Natural killer cell (primary cell): ENCODE measurements at regions not wholly inside any gene's neighbourhood (a gene's known extent, or its start where the extent isn't known, plus 50 kb on each side); places are given as distances from the start of the nearest gene placed in this dataset.

Experiments used
- ATAC-seq, 3 donors: fragments of 150-1000 bp in 2 of 3; fragments of 200-7000 bp in 1 of 3; cut with Tn5 transposase; 1 replicate in 1 of 3; 2 replicates in 2 of 3; pipeline ENCODE4 v1.10.0; 2021; ENCODE audit warnings: mild to moderate bottlenecking in 2 of 3, moderate library complexity in 2 of 3
- DNase-seq, 2 donors: peaks; one replicate each; pipeline versions ENCODE4 v3.0.0 to v3.0.0-alpha.2; 2013 to 2021; ENCODE audit warnings: mixed read lengths in 1 of 2
- H3K27ac ChIP-seq: one replicate; pipeline ENCODE4 v1.5.1; 2013; ENCODE audit warnings: mild to moderate bottlenecking, low read length
- H3K27me3 ChIP-seq: one replicate; pipeline ENCODE4 v1.6.1; 2013; ENCODE audit warnings: low read length; ENCODE audit not compliant: control insufficient read depth, insufficient read depth
- H3K36me3 ChIP-seq: one replicate; pipeline ENCODE4 v1.6.1; 2013; ENCODE audit warnings: low read length; ENCODE audit not compliant: control insufficient read depth, insufficient read depth
- H3K4me1 ChIP-seq: one replicate; pipeline ENCODE4 v1.6.1; 2013; ENCODE audit warnings: low read length; ENCODE audit not compliant: control insufficient read depth, insufficient read depth
- H3K4me3 ChIP-seq: one replicate; pipeline ENCODE4 v1.5.1; 2013; ENCODE audit warnings: low read length
- H3K9me3 ChIP-seq: one replicate; pipeline ENCODE4 v1.6.1; 2013; ENCODE audit warnings: low read length; ENCODE audit not compliant: control insufficient read depth, insufficient read depth
- H3K27ac Mint-ChIP-seq, 2 donors: one replicate each; pipeline ENCODE4 v1.8.0; 2022; ENCODE audit warnings: mild to moderate bottlenecking in 2 of 2, mixed read lengths in 2 of 2, moderate library complexity in 1 of 2
- H3K27me3 Mint-ChIP-seq, 2 donors: one replicate each; pipeline ENCODE4 v1.8.0; 2022; ENCODE audit warnings: low read depth in 2 of 2, mixed read lengths in 2 of 2
- H3K36me3 Mint-ChIP-seq: one replicate; pipeline ENCODE4 v1.8.0; 2022; ENCODE audit warnings: mixed read lengths
- H3K4me1 Mint-ChIP-seq, 2 donors: one replicate each; pipeline ENCODE4 v1.8.0; 2022; ENCODE audit warnings: mixed read lengths in 2 of 2
- H3K4me3 Mint-ChIP-seq: one replicate; pipeline ENCODE4 v1.8.0; 2022; ENCODE audit warnings: mild to moderate bottlenecking, moderate library complexity, mixed read lengths
- H3K9me3 Mint-ChIP-seq, 2 donors: one replicate each; pipeline ENCODE4 v1.8.0; 2022; ENCODE audit warnings: mixed read lengths in 2 of 2
- CTCF ChIP-seq: fragments of 200-600 bp; IDR thresholded peaks from one replicate; pipeline ENCODE4 v1.8.0; 2022; ENCODE audit warnings: antibody characterized with exemption
- WGBS: methylation state at CpG from one replicate; pipeline ENCODE4 v1.1.7; 2013; ENCODE audit warnings: missing lambda C conversion rate; ENCODE audit not compliant: insufficient coverage; 5-methylcytosine and 5-hydroxymethylcytosine counted together
- intact Hi-C: fragments of 100-400 bp; cut with micrococcal nuclease; formaldehyde crosslinking; loops from one replicate; pipeline ENCODE4 v1.14.2; 2022

DNA sequence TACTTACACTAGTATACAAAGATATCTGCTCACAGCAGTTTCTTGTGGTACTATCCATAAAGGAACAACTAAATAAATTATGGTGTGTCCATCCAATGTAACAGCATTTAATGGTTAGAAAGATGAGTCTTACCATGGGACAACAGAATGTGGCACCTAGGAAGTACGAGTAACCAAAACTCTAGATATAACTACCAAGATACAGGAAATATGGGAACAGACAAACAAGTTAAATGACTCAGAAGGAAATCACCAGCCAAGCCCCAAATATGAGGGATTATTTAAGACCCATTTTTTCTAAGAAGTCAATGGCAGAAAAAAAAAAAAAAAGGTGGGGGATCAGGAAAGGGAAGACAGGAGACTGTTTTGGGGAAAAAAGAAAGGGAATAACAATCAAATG, 294.8 kb downstream of the PRELID2 start:
- DNase-seq (no peak), ATAC-seq (no peak)
- intact Hi-C loops, result no loop called here
- Histone ChIP-seq H3K27me3 (no peaks in the 10 kb centered on the region), H3K27ac (no peak overlapping the region), H3K36me3 (no peaks in the 10 kb centered on the region), H3K4me1 (no peaks in the 10 kb centered on the region), H3K4me3 (no peak overlapping the region), H3K9me3 (no peaks in the 10 kb centered on the region)
- H3K27ac Mint-ChIP-seq, result no peak overlapping the region
- peaks cover 5% of the 10 kb centered on the region for H3K36me3 Mint-ChIP-seq
- no peaks in the 10 kb centered on the region for H3K27me3 Mint-ChIP-seq
- no CpG with 5 or more reads among the region's 1 CpG for WGBS
- TF ChIP-seq CTCF, result no peak
- H3K4me1 Mint-ChIP-seq, result no peaks in the 10 kb centered on the region
- peaks cover 15 to 22% of the 10 kb centered on the region in 2 donors for H3K9me3 Mint-ChIP-seq
- no peak overlapping the region for H3K4me3 Mint-ChIP-seq

DNA sequence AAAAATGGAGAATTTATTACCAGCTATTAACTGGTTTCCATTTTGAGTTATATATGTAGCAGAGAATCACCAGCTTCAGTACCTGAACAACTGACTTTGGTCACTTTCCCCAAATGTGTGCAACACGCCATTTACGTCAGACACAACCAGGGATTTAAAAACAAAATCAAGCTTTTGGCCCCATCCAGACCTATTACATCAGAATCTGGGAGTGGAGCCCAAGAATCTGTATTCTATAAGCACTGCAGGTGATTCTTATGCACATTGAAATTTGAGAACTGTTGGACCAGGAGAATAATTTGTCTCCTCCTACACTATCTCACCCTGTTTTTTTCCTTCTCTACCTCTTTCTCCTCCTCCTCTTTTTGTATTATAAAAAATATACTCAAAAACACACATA, 295.9 kb downstream of the PRELID2 start:
- intact Hi-C loops, result no loop called here
- ATAC-seq (no peak), DNase-seq (no peak)
- H3K4me1 ChIP-seq, result no peaks in the 10 kb centered on the region
- H3K36me3 ChIP-seq, result no peaks in the 10 kb centered on the region
- Mint-ChIP-seq H3K4me3 (no peak overlapping the region), H3K4me1 (no peaks in the 10 kb centered on the region), H3K27ac (no peak overlapping the region), H3K9me3 (peaks cover 16 to 25% of the 10 kb centered on the region in 2 donors), H3K36me3 (no peaks in the 10 kb centered on the region), H3K27me3 (no peaks in the 10 kb centered on the region)
- TF ChIP-seq CTCF, result no peak
- no peak overlapping the region for H3K27ac ChIP-seq
- no peaks in the 10 kb centered on the region for H3K9me3 ChIP-seq
- H3K27me3 ChIP-seq, result no peaks in the 10 kb centered on the region
- WGBS, result 86% methylated on average over 2 of the region's 2 CpGs
- no peak overlapping the region for H3K4me3 ChIP-seq

- WGBS, result 91% methylated on average over 4 of the region's 4 CpGs
- no peak overlapping the region for H3K27ac Mint-ChIP-seq
- no peak for ATAC-seq
These were observed 299.0 kb downstream of the PRELID2 start for GRCh38 chr5:145536133-145536532.

More at GRCh38 chr5:145536133-145536532, 299.0 kb downstream of the PRELID2 start:
- Mint-ChIP-seq H3K9me3 (peaks cover 16 to 21% of the 10 kb centered on the region in 2 donors), H3K36me3 (no peaks in the 10 kb centered on the region), H3K4me1 (no peaks in the 10 kb centered on the region), H3K4me3 (no peak overlapping the region), H3K27me3 (no peaks in the 10 kb centered on the region)
- no peak overlapping the region for H3K4me3 ChIP-seq
- H3K27ac ChIP-seq, result no peak overlapping the region
- H3K27me3 ChIP-seq, result no peaks in the 10 kb centered on the region
- no peaks in the 10 kb centered on the region for H3K9me3 ChIP-seq
- intact Hi-C loops, result no loop called here
- no peak for TF ChIP-seq CTCF
- H3K4me1 ChIP-seq, result no peaks in the 10 kb centered on the region
- no peaks in the 10 kb centered on the region for H3K36me3 ChIP-seq
- no peak for DNase-seq
